ENCODE measurements at regions not wholly inside any gene's neighbourhood (a gene's known extent, or its start where the extent isn't known, plus 50 kb on each side); places are given as distances from the start of the nearest gene placed in this dataset.

DNA sequence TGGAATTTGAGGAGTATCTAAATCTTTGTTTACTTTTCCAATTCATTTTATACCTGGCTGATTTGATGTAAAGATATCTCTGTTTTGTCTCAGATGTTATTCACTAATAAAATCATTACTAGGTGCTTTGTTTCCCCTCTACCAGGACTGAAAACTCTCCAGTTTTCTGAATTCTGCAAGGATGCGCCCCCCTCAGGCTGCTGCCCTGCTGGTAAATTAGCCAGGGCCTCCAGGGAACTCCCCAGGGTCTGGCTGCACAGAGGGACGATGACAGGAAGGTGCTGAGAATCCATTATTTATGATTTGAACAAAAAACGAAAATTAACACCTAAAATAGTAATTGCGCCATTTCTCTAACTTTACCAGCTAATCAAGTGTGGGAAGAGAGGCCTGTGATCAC lies 541.2 kb upstream of the POU3F3 start:
- ChIA-PET POLR2A (no interaction called here), CTCF (no interaction called here)
- no peaks in the 10 kb centered on the region for H3K4me1 Mint-ChIP-seq
- no peak overlapping the region for H3K4me3 Mint-ChIP-seq
- no peak overlapping the region for H3K27ac Mint-ChIP-seq
- TF ChIP-seq, protein P1, sequence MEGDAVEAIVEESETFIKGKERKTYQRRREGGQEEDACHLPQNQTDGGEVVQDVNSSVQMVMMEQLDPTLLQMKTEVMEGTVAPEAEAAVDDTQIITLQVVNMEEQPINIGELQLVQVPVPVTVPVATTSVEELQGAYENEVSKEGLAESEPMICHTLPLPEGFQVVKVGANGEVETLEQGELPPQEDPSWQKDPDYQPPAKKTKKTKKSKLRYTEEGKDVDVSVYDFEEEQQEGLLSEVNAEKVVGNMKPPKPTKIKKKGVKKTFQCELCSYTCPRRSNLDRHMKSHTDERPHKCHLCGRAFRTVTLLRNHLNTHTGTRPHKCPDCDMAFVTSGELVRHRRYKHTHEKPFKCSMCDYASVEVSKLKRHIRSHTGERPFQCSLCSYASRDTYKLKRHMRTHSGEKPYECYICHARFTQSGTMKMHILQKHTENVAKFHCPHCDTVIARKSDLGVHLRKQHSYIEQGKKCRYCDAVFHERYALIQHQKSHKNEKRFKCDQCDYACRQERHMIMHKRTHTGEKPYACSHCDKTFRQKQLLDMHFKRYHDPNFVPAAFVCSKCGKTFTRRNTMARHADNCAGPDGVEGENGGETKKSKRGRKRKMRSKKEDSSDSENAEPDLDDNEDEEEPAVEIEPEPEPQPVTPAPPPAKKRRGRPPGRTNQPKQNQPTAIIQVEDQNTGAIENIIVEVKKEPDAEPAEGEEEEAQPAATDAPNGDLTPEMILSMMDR (IDR thresholded peaks at IDR 0.05): no peak
- no peaks in the 10 kb centered on the region for H3K27me3 Mint-ChIP-seq
- ATAC-seq (ENCODE audit: low read depth) (no peak), DNase-seq (no peak)
- H3K36me3 Mint-ChIP-seq (ENCODE audit: low read depth): no peaks in the 10 kb centered on the region
- H3K9me3 Mint-ChIP-seq: peaks cover 8% of the 10 kb centered on the region
- intact Hi-C loops (cut with micrococcal nuclease): no loop called here

DNA sequence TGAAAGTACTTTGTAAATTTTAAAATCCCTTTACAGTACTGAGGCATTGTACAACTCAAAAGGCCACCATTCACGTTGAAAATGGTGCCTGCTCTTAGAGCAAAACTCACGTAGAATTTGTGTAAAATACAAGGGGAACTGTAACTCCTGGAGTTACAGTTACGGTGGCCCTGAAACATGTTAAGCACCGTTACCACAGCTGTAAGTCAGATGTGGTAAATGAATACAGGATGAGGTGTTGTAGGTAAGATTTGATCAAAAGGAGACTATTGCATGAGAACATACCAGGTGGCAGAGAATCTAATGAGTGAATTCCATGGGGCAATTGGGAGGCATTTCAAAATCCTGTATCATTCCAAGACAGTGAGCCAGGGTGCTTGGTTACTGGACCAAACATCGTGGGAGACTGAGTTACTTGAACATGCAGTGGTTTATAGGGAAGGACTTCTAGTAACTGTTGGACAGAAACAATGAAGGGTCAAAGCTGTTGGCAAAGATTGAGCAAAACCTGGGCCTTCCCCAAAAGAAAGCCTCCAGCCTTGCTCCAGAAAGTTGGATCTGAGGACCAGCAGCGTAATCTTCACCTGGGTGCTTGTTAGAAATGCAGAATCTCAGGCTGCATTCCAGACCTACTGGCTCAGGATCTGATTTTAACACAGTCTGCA lies 535.8 kb upstream of the POU3F3 start:
- ChIA-PET POLR2A (no interaction called here), CTCF (no interaction called here)
- no peaks in the 10 kb centered on the region for H3K9me3 Mint-ChIP-seq
- H3K36me3 Mint-ChIP-seq (ENCODE audit: low read depth): no peaks in the 10 kb centered on the region
- ATAC-seq (ENCODE audit: low read depth) (no peak), DNase-seq (no peak)
- no peak overlapping the region for H3K27ac Mint-ChIP-seq
- TF ChIP-seq, protein P1 (IDR thresholded peaks at IDR 0.05): no peak
- intact Hi-C loops (cut with micrococcal nuclease): no loop called here
- no peaks in the 10 kb centered on the region for H3K4me1 Mint-ChIP-seq
- H3K27me3 Mint-ChIP-seq: no peaks in the 10 kb centered on the region
- no peak overlapping the region for H3K4me3 Mint-ChIP-seq

DNA sequence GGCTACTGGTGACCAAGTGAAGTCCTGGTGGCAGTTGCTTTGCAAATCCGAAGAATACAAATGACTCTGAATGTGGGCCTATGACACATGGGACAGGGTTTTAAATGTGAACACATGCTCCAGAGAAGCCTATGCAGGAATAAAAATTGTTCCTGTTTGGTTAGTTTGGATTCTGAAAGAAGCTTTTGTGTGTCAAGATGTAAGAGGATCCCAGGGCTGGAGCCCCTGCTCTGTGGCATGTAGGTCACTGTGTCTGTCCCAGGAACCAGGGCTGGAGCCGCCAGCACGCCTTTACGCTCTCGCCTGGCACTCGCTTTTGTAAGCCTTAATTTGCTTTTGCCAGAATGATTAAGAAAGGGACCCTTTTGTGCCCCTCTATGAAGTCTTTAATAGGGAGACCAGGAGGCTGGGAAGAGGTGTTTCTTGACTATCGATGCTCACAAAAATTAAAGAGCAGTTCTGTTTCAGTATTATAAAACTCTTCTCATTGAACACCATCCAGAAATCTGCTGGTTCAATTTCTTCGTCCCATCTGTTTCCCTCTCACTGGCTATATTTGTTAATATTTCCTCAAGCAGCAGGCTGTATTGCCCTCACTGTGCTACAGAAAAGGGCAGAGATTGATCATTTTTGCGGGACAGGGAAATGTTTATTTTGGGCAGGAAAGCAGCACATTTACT lies 532.7 kb upstream of the POU3F3 start:
- Mint-ChIP-seq H3K4me3 (no peak overlapping the region), H3K4me1 (no peaks in the 10 kb centered on the region), H3K36me3 (ENCODE audit: low read depth) (no peaks in the 10 kb centered on the region), H3K27ac (no peak overlapping the region), H3K27me3 (no peaks in the 10 kb centered on the region), H3K9me3 (no peaks in the 10 kb centered on the region)
- TF ChIP-seq, protein P1 (IDR thresholded peaks at IDR 0.05): no peak
- CTCF ChIA-PET: interaction anchor here (0.6 kb wide), 1 partner anchor 41 kb away, joined by 3 read pairs; no protein-coding TSS in a partner anchor
- intact Hi-C loops (cut with micrococcal nuclease): no loop called here
- no peak for ATAC-seq (ENCODE audit: low read depth)
- POLR2A ChIA-PET: no interaction called here
- no peak for DNase-seq

DNA sequence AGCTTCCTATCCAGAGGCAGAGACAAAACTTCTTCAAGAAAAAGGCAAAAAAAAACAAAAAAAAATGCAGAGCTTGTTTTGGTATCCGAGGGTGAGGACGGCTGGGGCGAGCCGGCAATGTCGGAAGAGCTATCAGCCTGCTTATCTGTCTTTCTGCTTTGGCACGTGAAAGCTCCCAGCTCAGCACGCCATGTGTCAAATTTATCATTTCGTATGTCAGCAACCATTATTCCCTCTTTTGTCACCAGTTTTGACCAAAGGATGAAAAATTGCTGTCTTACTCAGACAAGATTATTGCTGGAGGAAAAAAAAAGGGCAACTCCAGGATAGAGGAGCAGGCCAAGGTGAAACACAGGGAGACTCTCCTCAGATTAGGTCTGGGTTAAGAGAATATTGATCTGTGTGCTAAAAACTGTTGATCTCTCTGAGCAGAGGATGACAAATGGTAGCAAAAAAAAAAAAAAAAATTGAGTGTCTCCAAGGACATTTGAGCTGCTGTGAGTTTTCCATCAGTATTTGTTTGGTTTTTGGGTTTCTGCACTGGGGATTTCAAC lies 532.0 kb upstream of the POU3F3 start:
- intact Hi-C loops (cut with micrococcal nuclease): no loop called here
- Mint-ChIP-seq H3K4me3 (no peak overlapping the region), H3K27me3 (no peaks in the 10 kb centered on the region), H3K9me3 (no peaks in the 10 kb centered on the region), H3K36me3 (ENCODE audit: low read depth) (no peaks in the 10 kb centered on the region), H3K27ac (no peak overlapping the region), H3K4me1 (no peaks in the 10 kb centered on the region)
- ChIA-PET CTCF (interaction anchor here (0.6 kb wide), 1 partner anchor 42 kb away, joined by 3 read pairs; no protein-coding TSS in a partner anchor), POLR2A (no interaction called here)
- DNase-seq (no peak), ATAC-seq (ENCODE audit: low read depth) (no peak)
- TF ChIP-seq, protein P1 (IDR thresholded peaks at IDR 0.05): no peak

DNA sequence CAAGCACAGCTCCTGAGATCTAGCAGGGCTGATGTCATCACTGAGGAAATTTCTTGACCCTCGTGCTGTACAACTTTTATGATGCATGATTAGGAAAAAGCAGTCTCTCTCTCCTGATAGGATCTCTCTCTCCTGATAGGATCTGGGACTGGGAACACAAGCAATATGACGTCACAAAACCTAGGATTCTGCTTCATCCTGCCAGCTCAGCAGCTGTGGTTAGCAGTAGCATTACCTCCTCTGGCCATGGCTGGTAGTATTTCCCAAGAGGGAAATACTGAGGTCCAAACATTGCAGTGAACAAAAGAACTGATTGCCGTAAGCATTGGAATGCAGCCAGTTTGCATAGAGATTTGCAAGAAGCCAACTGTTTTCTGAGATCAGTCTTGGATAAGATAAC lies 521.2 kb upstream of the POU3F3 start:
- Mint-ChIP-seq H3K27ac (no peak overlapping the region), H3K4me1 (no peaks in the 10 kb centered on the region), H3K9me3 (no peaks in the 10 kb centered on the region), H3K4me3 (no peak overlapping the region), H3K36me3 (ENCODE audit: low read depth) (no peaks in the 10 kb centered on the region), H3K27me3 (no peaks in the 10 kb centered on the region)
- ChIA-PET POLR2A (no interaction called here), CTCF (no interaction called here)
- ATAC-seq (ENCODE audit: low read depth) (no peak), DNase-seq (no peak)
- TF ChIP-seq, protein P1 (IDR thresholded peaks at IDR 0.05): no peak
- intact Hi-C loops (cut with micrococcal nuclease): no loop called here
